22Rv1 (cell line): ENCODE measurements at regions not wholly inside any gene's neighbourhood (a gene's known extent, or its start where the extent isn't known, plus 50 kb on each side); places are given as distances from the start of the nearest gene placed in this dataset.

ENCODE experiments used
- H3K27ac ChIP-seq: fragments of 450-650 bp; 2 replicates; pipeline ENCODE4 v1.5.1; 2017
- ZFX ChIP-seq: fragments of 450-650 bp; IDR thresholded peaks from 2 replicates; pipeline ENCODE4 v1.6.1; 2017; ENCODE audit warnings: antibody characterized with exemption, borderline replicate concordance
- TF ChIP-seq, protein P1 (sequence below): fragments of 450-650 bp; IDR thresholded peaks from 2 replicates; pipeline ENCODE4 v1.5.1; 2017; ENCODE audit warnings: mild to moderate bottlenecking

- TF ChIP-seq, protein P1, sequence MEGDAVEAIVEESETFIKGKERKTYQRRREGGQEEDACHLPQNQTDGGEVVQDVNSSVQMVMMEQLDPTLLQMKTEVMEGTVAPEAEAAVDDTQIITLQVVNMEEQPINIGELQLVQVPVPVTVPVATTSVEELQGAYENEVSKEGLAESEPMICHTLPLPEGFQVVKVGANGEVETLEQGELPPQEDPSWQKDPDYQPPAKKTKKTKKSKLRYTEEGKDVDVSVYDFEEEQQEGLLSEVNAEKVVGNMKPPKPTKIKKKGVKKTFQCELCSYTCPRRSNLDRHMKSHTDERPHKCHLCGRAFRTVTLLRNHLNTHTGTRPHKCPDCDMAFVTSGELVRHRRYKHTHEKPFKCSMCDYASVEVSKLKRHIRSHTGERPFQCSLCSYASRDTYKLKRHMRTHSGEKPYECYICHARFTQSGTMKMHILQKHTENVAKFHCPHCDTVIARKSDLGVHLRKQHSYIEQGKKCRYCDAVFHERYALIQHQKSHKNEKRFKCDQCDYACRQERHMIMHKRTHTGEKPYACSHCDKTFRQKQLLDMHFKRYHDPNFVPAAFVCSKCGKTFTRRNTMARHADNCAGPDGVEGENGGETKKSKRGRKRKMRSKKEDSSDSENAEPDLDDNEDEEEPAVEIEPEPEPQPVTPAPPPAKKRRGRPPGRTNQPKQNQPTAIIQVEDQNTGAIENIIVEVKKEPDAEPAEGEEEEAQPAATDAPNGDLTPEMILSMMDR, result no peak
- no peak for TF ChIP-seq ZFX
- H3K27ac ChIP-seq, result no peak overlapping the region
Measured at GRCh38 chr5:158302029-158302428, 443.1 kb upstream of the CLINT1 start.

DNA sequence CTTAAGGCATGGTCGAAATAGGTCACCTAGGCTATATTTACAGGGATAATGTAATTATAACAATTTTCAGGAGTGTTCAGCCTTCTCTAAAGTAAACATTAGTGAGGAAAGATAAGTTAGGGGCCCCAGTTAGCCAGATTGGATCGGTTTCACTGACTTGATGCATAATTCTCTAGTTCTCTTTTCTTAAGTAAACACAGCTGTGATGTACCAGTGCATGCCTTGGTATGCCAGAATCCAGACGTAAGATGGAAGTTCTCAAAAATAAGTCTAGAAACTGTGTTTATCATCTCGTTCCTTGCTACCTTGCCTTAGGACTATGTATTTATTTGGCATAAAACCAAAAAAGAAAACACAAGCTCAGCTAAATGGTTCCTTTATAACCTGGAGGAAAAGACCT, 442.2 kb upstream of the CLINT1 start:
- TF ChIP-seq, protein P1, result no peak
- no peak for TF ChIP-seq ZFX
- no peak overlapping the region for H3K27ac ChIP-seq

DNA sequence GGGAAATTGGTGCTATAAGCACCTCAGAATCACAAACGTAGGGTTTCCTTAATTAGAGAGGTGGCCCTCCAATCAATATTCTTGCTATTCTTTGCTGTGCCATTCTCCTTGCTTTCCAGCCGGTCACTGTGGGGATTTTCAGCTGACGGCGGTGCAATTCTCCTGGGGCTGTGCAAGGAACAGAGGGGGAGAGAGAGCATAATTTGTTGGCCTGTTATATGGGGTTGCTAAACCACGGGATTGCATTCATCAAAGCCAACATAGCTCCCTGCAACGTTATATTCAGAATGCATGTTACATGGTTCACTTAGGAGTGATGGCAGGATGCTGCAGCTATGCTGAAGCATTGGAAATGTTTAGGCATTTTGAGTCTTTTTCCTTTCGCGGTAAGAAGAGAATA, 441.3 kb upstream of the CLINT1 start:
- no peak overlapping the region for H3K27ac ChIP-seq
- TF ChIP-seq, protein P1, result no peak
- TF ChIP-seq ZFX, result no peak

DNA sequence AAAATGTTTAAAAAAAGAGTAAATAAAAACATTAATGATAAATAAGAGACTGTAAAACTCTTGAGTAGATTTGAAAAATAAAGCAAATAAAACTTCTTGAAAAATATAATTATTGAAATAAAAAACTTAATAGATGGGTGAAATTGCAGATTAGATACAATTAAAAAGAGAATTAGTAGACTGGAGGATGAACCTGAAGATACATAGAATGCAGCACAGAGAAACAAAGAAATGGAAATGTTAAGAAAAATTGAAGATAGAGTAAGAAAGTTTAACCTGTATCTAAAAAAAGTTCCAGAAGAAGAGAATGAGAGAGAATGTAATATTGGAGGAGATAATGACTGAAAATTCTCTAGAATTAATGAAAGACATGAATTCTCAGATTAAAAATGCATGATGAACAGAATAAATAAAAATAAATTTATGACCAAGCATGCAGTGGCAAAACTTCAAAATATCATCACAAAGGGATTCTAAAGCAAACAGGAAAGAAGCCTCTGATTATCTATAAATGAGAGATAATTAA, 438.1 kb upstream of the CLINT1 start:
- TF ChIP-seq, protein P1, result no peak
- TF ChIP-seq ZFX, result no peak
- no peak overlapping the region for H3K27ac ChIP-seq

- TF ChIP-seq, protein P1, result no peak
- TF ChIP-seq ZFX, result no peak
- H3K27ac ChIP-seq, result no peak overlapping the region
Measured at GRCh38 chr5:158294701-158295100, 435.8 kb upstream of the CLINT1 start.

- no peak overlapping the region for H3K27ac ChIP-seq
- no peak for TF ChIP-seq ZFX
Measured at GRCh38 chr5:158292981-158293380, 434.0 kb upstream of the CLINT1 start.

- no peak for TF ChIP-seq ZFX
- TF ChIP-seq, protein P1, result no peak
- H3K27ac ChIP-seq, result no peak overlapping the region
Measured at GRCh38 chr5:158289967-158290366, 431.0 kb upstream of the CLINT1 start.

GRCh38 chr5:158288272-158288657, 429.3 kb upstream of the CLINT1 start:
- no peak overlapping the region for H3K27ac ChIP-seq
- TF ChIP-seq, protein P1, result no peak
- TF ChIP-seq ZFX, result no peak
